HG03066 (cell line): ENCODE measurements at regions not wholly inside any gene's neighbourhood (a gene's known extent, or its start where the extent isn't known, plus 50 kb on each side); places are given as distances from the start of the nearest gene placed in this dataset.
"Not testable (repeated sequence)": the region's sequence is repeated elsewhere in the genome, so short reads cannot be mapped to it uniquely, and the experiment has no call there.

Experiments
- ATAC-seq: cut with Tn5 transposase; IDR thresholded peaks from one replicate; pipeline ENCODE4 v1.9.1; 2021; ENCODE audit warnings: low read depth; ENCODE audit not compliant: unreplicated experiment

GRCh38 chr1:78715181-78715661, 65.6 kb downstream of the IFI44 start:
- no peak for ATAC-seq

- no peak for ATAC-seq
These were observed 66.6 kb downstream of the IFI44 start for GRCh38 chr1:78716186-78716585.

- ATAC-seq: no peak
These were observed 68.9 kb downstream of the IFI44 start for GRCh38 chr1:78718566-78718965.

- ATAC-seq: no peak
These were observed 71.5 kb downstream of the IFI44 start for GRCh38 chr1:78721136-78721535.

GRCh38 chr1:78722105-78722504, 72.5 kb downstream of the IFI44 start:
- ATAC-seq: no peak

GRCh38 chr1:78722521-78722920, 72.9 kb downstream of the IFI44 start:
- no peak for ATAC-seq

GRCh38 chr1:78722947-78723346, 73.3 kb downstream of the IFI44 start:
- no peak for ATAC-seq

- ATAC-seq: no peak
These were observed 77.1 kb downstream of the IFI44 start for GRCh38 chr1:78726686-78727085.

- ATAC-seq: no peak
These were observed 78.7 kb downstream of the IFI44 start for GRCh38 chr1:78728359-78728758.

GRCh38 chr1:78730054-78730453, 80.4 kb downstream of the IFI44 start:
- ATAC-seq: no peak

- no peak for ATAC-seq
These were observed 82.0 kb downstream of the IFI44 start for GRCh38 chr1:78731674-78732073.

GRCh38 chr1:78737241-78737640, 87.6 kb downstream of the IFI44 start:
- ATAC-seq: no peak

- ATAC-seq: no peak
These were observed 94.0 kb downstream of the IFI44 start for GRCh38 chr1:78743626-78744025.

GRCh38 chr1:78745111-78745510, 95.5 kb downstream of the IFI44 start:
- no peak for ATAC-seq

GRCh38 chr1:78753679-78754078, 104.0 kb downstream of the IFI44 start:
- not testable (repeated sequence) for ATAC-seq

- no peak for ATAC-seq
These were observed 106.4 kb downstream of the IFI44 start for GRCh38 chr1:78755986-78756385.

GRCh38 chr1:78758506-78758905, 108.9 kb downstream of the IFI44 start:
- ATAC-seq: no peak

- no peak for ATAC-seq
These were observed 110.2 kb downstream of the IFI44 start for GRCh38 chr1:78759881-78760280.

- no peak for ATAC-seq
These were observed 111.2 kb downstream of the IFI44 start for GRCh38 chr1:78760858-78761257.

- no peak for ATAC-seq
These were observed 112.5 kb downstream of the IFI44 start for GRCh38 chr1:78762113-78762512.

- no peak for ATAC-seq
These were observed 115.9 kb downstream of the IFI44 start for GRCh38 chr1:78765489-78765888.

GRCh38 chr1:78779831-78780230, 130.2 kb downstream of the IFI44 start:
- no peak for ATAC-seq

- no peak for ATAC-seq
These were observed 137.9 kb downstream of the IFI44 start for GRCh38 chr1:78787544-78787943.
